ENCODE measurements at regions not wholly inside any gene's neighbourhood (a gene's known extent, or its start where the extent isn't known, plus 50 kb on each side); places are given as distances from the start of the nearest gene placed in this dataset.

DNA sequence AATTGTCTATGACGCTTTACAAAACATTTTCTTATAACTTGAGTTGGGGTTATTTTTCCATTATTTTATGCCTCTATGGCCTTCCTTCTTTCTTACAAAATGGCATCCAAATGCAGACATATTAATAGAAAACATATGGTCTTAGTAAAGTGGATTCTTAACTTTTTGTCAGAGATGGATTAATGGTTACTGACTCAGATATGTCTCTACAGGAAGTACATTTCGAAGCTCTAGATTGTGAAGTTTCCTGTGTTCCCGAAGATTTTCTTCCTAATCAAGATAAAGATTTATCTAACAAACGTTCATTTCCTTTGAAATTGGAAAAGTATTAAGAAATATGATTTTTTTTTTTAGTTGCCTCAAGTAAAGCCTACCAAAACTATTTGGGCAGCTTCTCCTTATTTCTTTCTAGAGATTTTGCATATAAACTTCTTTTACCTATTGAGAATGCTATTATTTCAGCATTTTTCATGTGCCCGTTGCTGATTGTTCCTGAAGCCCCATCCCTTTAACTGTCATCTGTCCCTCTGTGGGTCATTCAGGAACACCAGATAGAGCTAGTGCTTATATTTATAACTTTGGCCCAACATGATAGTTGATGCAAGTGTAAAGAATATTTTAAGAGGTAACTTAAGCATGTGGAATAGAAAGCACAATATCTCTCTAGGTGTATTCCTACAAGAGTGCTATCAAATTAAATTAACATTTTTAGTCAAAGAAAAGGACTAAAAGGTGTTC, 498.0 kb downstream of the CCDC85A start:
- H3K4me3 ChIP-seq, result no peak overlapping the region
- TF ChIP-seq, protein P1, sequence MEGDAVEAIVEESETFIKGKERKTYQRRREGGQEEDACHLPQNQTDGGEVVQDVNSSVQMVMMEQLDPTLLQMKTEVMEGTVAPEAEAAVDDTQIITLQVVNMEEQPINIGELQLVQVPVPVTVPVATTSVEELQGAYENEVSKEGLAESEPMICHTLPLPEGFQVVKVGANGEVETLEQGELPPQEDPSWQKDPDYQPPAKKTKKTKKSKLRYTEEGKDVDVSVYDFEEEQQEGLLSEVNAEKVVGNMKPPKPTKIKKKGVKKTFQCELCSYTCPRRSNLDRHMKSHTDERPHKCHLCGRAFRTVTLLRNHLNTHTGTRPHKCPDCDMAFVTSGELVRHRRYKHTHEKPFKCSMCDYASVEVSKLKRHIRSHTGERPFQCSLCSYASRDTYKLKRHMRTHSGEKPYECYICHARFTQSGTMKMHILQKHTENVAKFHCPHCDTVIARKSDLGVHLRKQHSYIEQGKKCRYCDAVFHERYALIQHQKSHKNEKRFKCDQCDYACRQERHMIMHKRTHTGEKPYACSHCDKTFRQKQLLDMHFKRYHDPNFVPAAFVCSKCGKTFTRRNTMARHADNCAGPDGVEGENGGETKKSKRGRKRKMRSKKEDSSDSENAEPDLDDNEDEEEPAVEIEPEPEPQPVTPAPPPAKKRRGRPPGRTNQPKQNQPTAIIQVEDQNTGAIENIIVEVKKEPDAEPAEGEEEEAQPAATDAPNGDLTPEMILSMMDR (IDR thresholded peaks at IDR 0.05), result no peak
- no peaks in the 10 kb centered on the region for H3K9me3 ChIP-seq
- no peaks in the 10 kb centered on the region for H3K4me1 ChIP-seq (ENCODE audit: low read depth)
- ATAC-seq, result no peak
- H3K36me3 ChIP-seq (ENCODE audit: low read depth), result no peaks in the 10 kb centered on the region
- DNase-seq, result no peak
- intact Hi-C loops (cut with DNase I, micrococcal nuclease), result no loop called here

GRCh38 chr2:56682397-56682760, 498.6 kb downstream of the CCDC85A start:
- TF ChIP-seq, protein P1 (IDR thresholded peaks at IDR 0.05), result no peak
- Histone ChIP-seq H3K36me3 (ENCODE audit: low read depth) (no peaks in the 10 kb centered on the region), H3K4me1 (ENCODE audit: low read depth) (no peaks in the 10 kb centered on the region), H3K9me3 (no peaks in the 10 kb centered on the region), H3K4me3 (no peak overlapping the region)
- intact Hi-C loops (cut with DNase I, micrococcal nuclease), result no loop called here
- DNase-seq (no peak), ATAC-seq (no peak)

DNA sequence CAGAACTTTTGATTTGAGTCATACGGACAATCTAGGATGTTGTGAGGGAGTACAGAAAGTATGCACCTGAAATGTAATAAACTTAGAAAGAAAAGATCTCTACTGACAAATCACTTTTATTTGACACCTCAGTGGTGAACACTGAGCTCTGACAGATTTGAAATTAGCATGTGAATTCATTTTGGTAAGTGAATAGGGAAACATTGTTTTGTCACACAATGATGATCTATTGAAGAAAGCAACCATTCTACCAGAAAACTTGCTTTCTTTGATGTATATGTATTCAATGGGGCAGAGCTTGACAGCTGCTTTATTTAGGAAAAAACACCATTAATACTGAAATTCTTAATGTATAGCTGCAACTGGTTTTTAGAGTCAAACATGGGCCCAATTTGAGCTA, 500.5 kb downstream of the CCDC85A start:
- intact Hi-C loops (cut with DNase I, micrococcal nuclease), result no loop called here
- no peak for ATAC-seq
- Histone ChIP-seq H3K4me3 (no peak overlapping the region), H3K4me1 (ENCODE audit: low read depth) (no peaks in the 10 kb centered on the region), H3K36me3 (ENCODE audit: low read depth) (no peaks in the 10 kb centered on the region), H3K9me3 (no peaks in the 10 kb centered on the region)
- TF ChIP-seq, protein P1 (IDR thresholded peaks at IDR 0.05), result no peak
- no peak for DNase-seq

- ATAC-seq (no peak), DNase-seq (no peak)
- Histone ChIP-seq H3K36me3 (ENCODE audit: low read depth) (no peaks in the 10 kb centered on the region), H3K4me1 (ENCODE audit: low read depth) (no peaks in the 10 kb centered on the region), H3K4me3 (no peak overlapping the region), H3K9me3 (no peaks in the 10 kb centered on the region)
- intact Hi-C loops (cut with DNase I, micrococcal nuclease), result no loop called here
- TF ChIP-seq, protein P1 (IDR thresholded peaks at IDR 0.05), result no peak
These were observed 501.4 kb downstream of the CCDC85A start for GRCh38 chr2:56685205-56685604.

DNA sequence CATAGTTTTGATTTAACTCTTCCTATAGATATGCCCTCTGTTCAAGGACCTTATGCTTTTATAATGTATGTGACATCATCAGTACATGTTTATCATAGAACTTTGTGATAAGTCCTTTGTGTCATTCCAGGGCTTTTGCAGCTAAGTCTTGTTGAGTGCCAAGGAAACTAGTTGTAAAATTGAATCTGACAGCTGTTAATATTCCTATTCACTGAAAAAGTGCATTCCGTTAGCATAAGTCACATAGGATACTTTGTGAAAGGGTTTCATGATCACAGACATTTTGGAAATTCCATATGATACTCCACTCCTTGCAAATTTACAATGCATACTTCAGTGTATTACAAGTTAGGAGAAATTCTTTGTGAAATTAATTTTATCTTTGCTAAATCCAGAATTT, 503.4 kb downstream of the CCDC85A start:
- no peaks in the 10 kb centered on the region for H3K4me1 ChIP-seq (ENCODE audit: low read depth)
- intact Hi-C loops (cut with DNase I, micrococcal nuclease), result no loop called here
- TF ChIP-seq, protein P1 (IDR thresholded peaks at IDR 0.05), result no peak
- H3K4me3 ChIP-seq, result no peak overlapping the region
- H3K9me3 ChIP-seq, result no peaks in the 10 kb centered on the region
- ATAC-seq, result no peak
- no peaks in the 10 kb centered on the region for H3K36me3 ChIP-seq (ENCODE audit: low read depth)
- no peak for DNase-seq

DNA sequence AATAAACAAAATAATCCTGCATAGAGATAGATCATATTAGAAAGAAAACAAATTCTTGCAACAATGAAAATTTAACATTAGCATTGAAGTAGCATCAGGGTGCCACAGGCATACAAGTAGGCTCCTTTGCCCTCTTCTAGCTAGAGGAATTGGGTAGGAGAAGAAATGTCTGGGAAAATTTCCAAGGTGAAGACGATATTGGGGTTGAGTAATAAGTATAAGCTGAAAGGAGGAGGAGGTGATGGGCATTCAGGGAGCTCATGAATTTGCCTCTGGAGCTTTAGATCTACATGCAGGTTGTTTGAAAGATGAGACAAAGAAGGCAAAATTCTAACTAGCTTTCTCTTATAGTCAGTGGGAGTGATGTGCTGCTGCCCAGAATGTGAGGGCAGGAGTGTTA, 504.9 kb downstream of the CCDC85A start:
- intact Hi-C loops (cut with DNase I, micrococcal nuclease), result no loop called here
- no peaks in the 10 kb centered on the region for H3K4me1 ChIP-seq (ENCODE audit: low read depth)
- H3K4me3 ChIP-seq, result no peak overlapping the region
- H3K36me3 ChIP-seq (ENCODE audit: low read depth), result no peaks in the 10 kb centered on the region
- no peak for DNase-seq
- no peaks in the 10 kb centered on the region for H3K9me3 ChIP-seq
- TF ChIP-seq, protein P1 (IDR thresholded peaks at IDR 0.05), result no peak
- no peak for ATAC-seq
